Thymus (tissue), 11 donors: ENCODE measurements at regions not wholly inside any gene's neighbourhood (a gene's known extent, or its start where the extent isn't known, plus 50 kb on each side); places are given as distances from the start of the nearest gene placed in this dataset.

ENCODE experiments used
- DNase-seq, 9 donors: peaks; one replicate each; pipeline ENCODE4 v3.0.0-alpha.2; 2013; ENCODE audit warnings: low spot score in 9 of 9, low read depth in 6 of 9, missing footprints in 1 of 9
- H3K27ac ChIP-seq, 2 donors: one replicate each; pipeline ENCODE4 v1.5.1; 2013; ENCODE audit warnings: control low read depth in 1 of 2, low read depth in 1 of 2, low read length in 1 of 2, mild to moderate bottlenecking in 1 of 2, moderate library complexity in 1 of 2
- H3K27me3 ChIP-seq, 2 donors: one replicate each; pipeline ENCODE4 v1.5.1; 2013; ENCODE audit warnings: low read length in 1 of 2; ENCODE audit not compliant: control insufficient read depth in 2 of 2, insufficient read depth in 1 of 2
- H3K36me3 ChIP-seq, 2 donors: one replicate each; pipeline ENCODE4 v1.5.1; 2013; ENCODE audit warnings: low read length in 1 of 2, mild to moderate bottlenecking in 1 of 2, moderate library complexity in 1 of 2; ENCODE audit not compliant: control insufficient read depth in 2 of 2, insufficient read depth in 2 of 2
- H3K4me1 ChIP-seq, 2 donors: one replicate each; pipeline ENCODE4 v1.5.1; 2013; ENCODE audit warnings: low read length in 2 of 2; ENCODE audit not compliant: control insufficient read depth in 2 of 2, insufficient read depth in 2 of 2
- H3K4me3 ChIP-seq, 2 donors: one replicate each; pipeline ENCODE4 v1.5.1; 2013; ENCODE audit warnings: low read length in 2 of 2, control low read depth in 1 of 2, mild to moderate bottlenecking in 1 of 2
- H3K9me3 ChIP-seq, 2 donors: one replicate each; pipeline ENCODE4 v1.5.1; 2013; ENCODE audit warnings: low read length in 1 of 2, mild to moderate bottlenecking in 1 of 2; ENCODE audit not compliant: control insufficient read depth in 2 of 2, insufficient read depth in 1 of 2
- WGBS: extraction: QIAGEN DNeasy Blood & Tissue Kit; methylation state at CpG from one replicate; pipeline ENCODE4 v1.1.7; 2013; 5-methylcytosine and 5-hydroxymethylcytosine counted together
- donor health status: healthy.

DNA sequence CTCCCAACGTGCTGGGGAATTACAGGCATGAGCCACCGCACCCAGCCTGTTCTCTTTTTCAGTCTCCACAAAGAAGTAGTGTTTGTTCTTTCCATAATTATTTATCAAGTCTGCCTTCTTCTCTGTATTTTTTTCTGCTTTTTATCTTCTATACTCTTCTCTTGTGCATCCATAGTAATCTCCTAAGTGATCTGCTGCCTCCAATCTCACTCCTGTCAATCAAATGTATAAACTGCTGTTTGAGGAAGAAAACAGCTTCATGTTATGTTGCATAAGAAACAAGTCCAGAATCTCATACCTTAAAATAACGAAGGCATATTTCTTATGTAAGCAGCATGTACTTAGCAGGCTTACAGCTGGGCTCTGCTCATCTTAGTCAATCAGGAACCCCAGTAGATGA is 801.6 kb upstream of the NR2F2 start:
- H3K27me3 ChIP-seq = no peaks in the 10 kb centered on the region
- no peak overlapping the region for H3K27ac ChIP-seq
- no peaks in the 10 kb centered on the region for H3K36me3 ChIP-seq
- no peaks in the 10 kb centered on the region for H3K4me1 ChIP-seq
- WGBS = 92% methylated on average over 3 of the region's 3 CpGs
- DNase-seq = no peak
- no peak overlapping the region for H3K4me3 ChIP-seq
- H3K9me3 ChIP-seq = no peaks in the 10 kb centered on the region

- DNase-seq = no peak
- Histone ChIP-seq H3K36me3 (no peaks in the 10 kb centered on the region), H3K27ac (no peak overlapping the region), H3K9me3 (no peaks in the 10 kb centered on the region), H3K4me3 (no peak overlapping the region), H3K4me1 (no peaks in the 10 kb centered on the region), H3K27me3 (no peaks in the 10 kb centered on the region)
- 97% methylated on average over 11 of the region's 11 CpGs for WGBS
Measured at GRCh38 chr15:95536638-95537037, 793.9 kb upstream of the NR2F2 start.

- WGBS = 58% methylated on average over 5 of the region's 5 CpGs
- Histone ChIP-seq H3K36me3 (no peaks in the 10 kb centered on the region), H3K9me3 (no peaks in the 10 kb centered on the region)
Measured at GRCh38 chr15:95538693-95539092, 791.8 kb upstream of the NR2F2 start.

GRCh38 chr15:95541301-95541700 is 789.2 kb upstream of the NR2F2 start:
- no peak overlapping the region for H3K27ac ChIP-seq
- WGBS = 84% methylated on average over 7 of the region's 7 CpGs
- no peak for DNase-seq
- no peak overlapping the region for H3K4me3 ChIP-seq
- no peaks in the 10 kb centered on the region for H3K4me1 ChIP-seq
- H3K9me3 ChIP-seq = no peaks in the 10 kb centered on the region
- H3K27me3 ChIP-seq = no peaks in the 10 kb centered on the region
- no peaks in the 10 kb centered on the region for H3K36me3 ChIP-seq

More at GRCh38 chr15:95538693-95539092, 791.8 kb upstream of the NR2F2 start:
- Histone ChIP-seq H3K27ac (no peak overlapping the region), H3K4me3 (no peak overlapping the region), H3K27me3 (no peaks in the 10 kb centered on the region), H3K4me1 (no peaks in the 10 kb centered on the region)
- DNase-seq = no peak

GRCh38 chr15:95549168-95549738 is 781.2 kb upstream of the NR2F2 start:
- H3K9me3 ChIP-seq = no peaks in the 10 kb centered on the region
- DNase-seq = no peak
- H3K36me3 ChIP-seq = no peaks in the 10 kb centered on the region
- 68% methylated on average over 3 of the region's 3 CpGs for WGBS
- no peak overlapping the region for H3K4me3 ChIP-seq
- no peaks in the 10 kb centered on the region for H3K4me1 ChIP-seq
- no peak overlapping the region for H3K27ac ChIP-seq
- no peaks in the 10 kb centered on the region for H3K27me3 ChIP-seq

DNA sequence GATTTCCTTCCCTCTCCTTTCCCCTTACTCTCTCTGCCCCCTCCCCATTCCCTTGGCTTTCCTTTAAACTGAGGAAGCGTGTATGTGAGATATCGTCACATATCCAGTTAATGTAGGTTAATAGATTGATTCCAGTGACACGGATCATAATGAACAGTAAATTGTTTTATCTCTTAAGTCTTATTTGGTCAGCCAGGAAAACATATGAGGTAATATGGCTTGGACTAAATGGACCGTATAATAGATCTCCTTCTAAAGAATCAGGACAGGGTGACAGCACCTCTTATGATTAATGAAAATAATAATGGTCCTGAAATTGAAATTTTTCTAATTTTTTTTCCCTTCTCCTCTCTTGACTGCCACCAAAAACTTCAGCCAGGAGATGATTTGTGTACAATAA is 779.8 kb upstream of the NR2F2 start:
- Histone ChIP-seq H3K27ac (no peak overlapping the region), H3K4me1 (no peaks in the 10 kb centered on the region), H3K36me3 (no peaks in the 10 kb centered on the region), H3K9me3 (no peaks in the 10 kb centered on the region), H3K27me3 (no peaks in the 10 kb centered on the region), H3K4me3 (no peak overlapping the region)
- WGBS = 90% methylated on average over 4 of the region's 4 CpGs
- no peak for DNase-seq

GRCh38 chr15:95556225-95556624 is 774.3 kb upstream of the NR2F2 start:
- DNase-seq = no peak
- Histone ChIP-seq H3K27ac (no peak overlapping the region), H3K4me1 (no peaks in the 10 kb centered on the region), H3K9me3 (no peaks in the 10 kb centered on the region), H3K27me3 (no peaks in the 10 kb centered on the region), H3K36me3 (no peaks in the 10 kb centered on the region), H3K4me3 (no peak overlapping the region)
- 92% methylated on average over 2 of the region's 2 CpGs for WGBS

GRCh38 chr15:95556866-95557225 is 773.7 kb upstream of the NR2F2 start:
- DNase-seq = no peak
- Histone ChIP-seq H3K27ac (no peak overlapping the region), H3K4me1 (no peaks in the 10 kb centered on the region), H3K4me3 (no peak overlapping the region), H3K9me3 (no peaks in the 10 kb centered on the region), H3K27me3 (no peaks in the 10 kb centered on the region), H3K36me3 (no peaks in the 10 kb centered on the region)
- 51% methylated on average over 6 of the region's 6 CpGs for WGBS

- H3K9me3 ChIP-seq = no peaks in the 10 kb centered on the region
- WGBS = 65% methylated on average over 17 of the region's 17 CpGs
- no peak overlapping the region for H3K4me3 ChIP-seq
- H3K4me1 ChIP-seq = no peaks in the 10 kb centered on the region
- H3K27me3 ChIP-seq = no peaks in the 10 kb centered on the region
- DNase-seq = no peak
- no peaks in the 10 kb centered on the region for H3K36me3 ChIP-seq
- no peak overlapping the region for H3K27ac ChIP-seq
Measured at GRCh38 chr15:95557226-95558046, 773.1 kb upstream of the NR2F2 start.
